ENCODE measurements at regions not wholly inside any gene's neighbourhood (a gene's known extent, or its start where the extent isn't known, plus 50 kb on each side); places are given as distances from the start of the nearest gene placed in this dataset.

- H3K4me1 ChIP-seq (ENCODE audit: low read depth, poor library complexity, severe bottlenecking) = no peaks in the 10 kb centered on the region
- no peaks in the 10 kb centered on the region for H3K79me2 ChIP-seq (ENCODE audit: insufficient read depth, low read depth)
- H3K27me3 ChIP-seq (ENCODE audit: insufficient read depth, low read depth) = no peaks in the 10 kb centered on the region
- no peak overlapping the region for H3K9ac ChIP-seq
- no peaks in the 10 kb centered on the region for H3K36me3 ChIP-seq (ENCODE audit: insufficient read depth)
- H4K20me1 ChIP-seq (ENCODE audit: insufficient read depth) = no peaks in the 10 kb centered on the region
- no peak overlapping the region for H3K4me2 ChIP-seq
- no peak overlapping the region for H3K4me3 ChIP-seq (IDR thresholded peaks at IDR 0.05; ENCODE audit: insufficient read depth, low read depth, low read length)
- no peak overlapping the region for H2AFZ ChIP-seq (ENCODE audit: low read depth)
- no peak overlapping the region for H3K27ac ChIP-seq
- TF ChIP-seq, protein P1, sequence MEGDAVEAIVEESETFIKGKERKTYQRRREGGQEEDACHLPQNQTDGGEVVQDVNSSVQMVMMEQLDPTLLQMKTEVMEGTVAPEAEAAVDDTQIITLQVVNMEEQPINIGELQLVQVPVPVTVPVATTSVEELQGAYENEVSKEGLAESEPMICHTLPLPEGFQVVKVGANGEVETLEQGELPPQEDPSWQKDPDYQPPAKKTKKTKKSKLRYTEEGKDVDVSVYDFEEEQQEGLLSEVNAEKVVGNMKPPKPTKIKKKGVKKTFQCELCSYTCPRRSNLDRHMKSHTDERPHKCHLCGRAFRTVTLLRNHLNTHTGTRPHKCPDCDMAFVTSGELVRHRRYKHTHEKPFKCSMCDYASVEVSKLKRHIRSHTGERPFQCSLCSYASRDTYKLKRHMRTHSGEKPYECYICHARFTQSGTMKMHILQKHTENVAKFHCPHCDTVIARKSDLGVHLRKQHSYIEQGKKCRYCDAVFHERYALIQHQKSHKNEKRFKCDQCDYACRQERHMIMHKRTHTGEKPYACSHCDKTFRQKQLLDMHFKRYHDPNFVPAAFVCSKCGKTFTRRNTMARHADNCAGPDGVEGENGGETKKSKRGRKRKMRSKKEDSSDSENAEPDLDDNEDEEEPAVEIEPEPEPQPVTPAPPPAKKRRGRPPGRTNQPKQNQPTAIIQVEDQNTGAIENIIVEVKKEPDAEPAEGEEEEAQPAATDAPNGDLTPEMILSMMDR (conservative IDR thresholded peaks at IDR 0.05; ENCODE audit: low read depth, low read length) = no peak
Observed at GRCh38 chr11:71140206-71140919, 112.0 kb downstream of the SHANK2 start.

DNA sequence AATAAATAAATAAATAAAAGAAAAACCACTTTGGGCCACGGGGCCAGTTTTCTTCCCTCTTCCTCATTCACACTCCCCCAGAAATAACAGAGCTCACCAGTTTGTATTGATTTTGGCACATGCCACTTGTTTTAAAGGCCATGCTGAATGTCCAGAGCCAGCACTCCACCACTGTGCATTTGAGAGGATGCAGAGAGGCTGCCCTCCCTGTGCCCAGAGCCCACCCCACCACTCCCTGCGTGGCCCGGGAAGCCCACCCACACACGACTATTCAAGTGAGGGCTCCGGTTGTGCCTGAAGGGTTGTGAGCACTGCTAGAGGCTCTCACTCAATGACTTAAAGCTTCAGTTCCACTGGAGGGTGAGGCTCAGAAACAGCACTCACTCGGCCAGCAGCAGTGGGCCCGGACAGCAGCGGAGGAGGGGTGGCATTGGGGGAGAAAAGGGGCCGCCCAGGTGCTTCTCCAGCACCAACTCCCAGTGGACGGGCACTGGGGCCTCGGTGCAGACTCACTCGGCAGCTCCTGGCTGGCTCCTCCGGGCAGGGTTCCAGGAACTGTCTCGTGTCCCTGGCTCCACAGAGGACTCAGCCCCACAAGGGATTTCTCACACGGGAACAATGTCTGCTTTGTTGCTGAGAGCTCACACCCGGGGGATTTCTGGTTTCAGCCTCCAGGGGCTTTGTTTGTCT is 112.7 kb downstream of the SHANK2 start:
- Histone ChIP-seq H3K79me2 (ENCODE audit: insufficient read depth, low read depth) (no peaks in the 10 kb centered on the region), H3K4me2 (no peak overlapping the region), H3K4me1 (ENCODE audit: low read depth, poor library complexity, severe bottlenecking) (no peaks in the 10 kb centered on the region), H4K20me1 (ENCODE audit: insufficient read depth) (no peaks in the 10 kb centered on the region), H3K4me3 (IDR thresholded peaks at IDR 0.05; ENCODE audit: insufficient read depth, low read depth, low read length) (no peak overlapping the region), H2AFZ (ENCODE audit: low read depth) (no peak overlapping the region), H3K9ac (no peak overlapping the region), H3K36me3 (ENCODE audit: insufficient read depth) (no peaks in the 10 kb centered on the region), H3K27ac (no peak overlapping the region), H3K27me3 (ENCODE audit: insufficient read depth, low read depth) (no peaks in the 10 kb centered on the region)
- TF ChIP-seq, protein P1 (conservative IDR thresholded peaks at IDR 0.05; ENCODE audit: low read depth, low read length) = no peak

DNA sequence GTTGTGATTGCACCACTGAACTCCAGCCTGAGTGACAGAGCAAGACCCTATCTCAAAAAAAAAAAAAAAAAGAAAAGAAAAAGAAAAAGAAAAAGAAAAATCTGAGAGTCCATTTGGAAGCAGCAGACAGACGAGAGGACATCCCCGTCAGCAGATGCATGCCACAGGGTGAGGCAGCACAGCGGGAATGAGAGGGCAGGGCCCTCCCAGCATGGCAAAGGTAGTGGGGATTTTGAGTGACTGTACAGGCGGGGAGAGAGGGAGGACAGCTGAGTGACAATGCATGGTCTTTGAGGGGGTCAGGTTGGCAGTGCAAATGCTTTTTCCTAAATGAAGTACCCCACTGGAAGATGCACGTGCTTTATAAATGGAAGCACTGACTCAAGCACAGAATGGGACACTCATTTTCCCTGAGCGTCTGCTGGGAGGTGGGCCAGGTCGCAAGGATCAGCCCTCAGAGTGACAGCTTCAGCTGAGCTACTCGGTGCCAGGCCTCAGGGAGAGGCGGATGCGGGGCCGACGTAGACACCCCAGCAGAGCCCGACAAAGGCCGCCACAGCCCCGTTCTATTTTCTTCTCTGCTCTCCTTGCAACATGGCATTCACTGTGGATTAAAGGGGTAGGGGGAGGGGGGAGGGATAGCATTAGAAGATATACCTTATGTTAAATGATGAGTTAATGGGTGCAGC is 113.5 kb downstream of the SHANK2 start:
- Histone ChIP-seq H3K4me2 (no peak overlapping the region), H4K20me1 (ENCODE audit: insufficient read depth) (no peaks in the 10 kb centered on the region), H3K4me3 (IDR thresholded peaks at IDR 0.05; ENCODE audit: insufficient read depth, low read depth, low read length) (no peak overlapping the region), H2AFZ (ENCODE audit: low read depth) (no peak overlapping the region), H3K27ac (no peak overlapping the region), H3K4me1 (ENCODE audit: low read depth, poor library complexity, severe bottlenecking) (no peaks in the 10 kb centered on the region), H3K79me2 (ENCODE audit: insufficient read depth, low read depth) (no peaks in the 10 kb centered on the region), H3K36me3 (ENCODE audit: insufficient read depth) (no peaks in the 10 kb centered on the region), H3K9ac (no peak overlapping the region), H3K27me3 (ENCODE audit: insufficient read depth, low read depth) (no peaks in the 10 kb centered on the region)
- TF ChIP-seq, protein P1 (conservative IDR thresholded peaks at IDR 0.05; ENCODE audit: low read depth, low read length) = no peak

- no peaks in the 10 kb centered on the region for H3K79me2 ChIP-seq (ENCODE audit: insufficient read depth, low read depth)
- no peak overlapping the region for H3K9ac ChIP-seq
- H2AFZ ChIP-seq (ENCODE audit: low read depth) = no peak overlapping the region
- H3K4me2 ChIP-seq = no peak overlapping the region
- H3K4me3 ChIP-seq (IDR thresholded peaks at IDR 0.05; ENCODE audit: insufficient read depth, low read depth, low read length) = no peak overlapping the region
- no peaks in the 10 kb centered on the region for H3K36me3 ChIP-seq (ENCODE audit: insufficient read depth)
- no peaks in the 10 kb centered on the region for H4K20me1 ChIP-seq (ENCODE audit: insufficient read depth)
- no peaks in the 10 kb centered on the region for H3K4me1 ChIP-seq (ENCODE audit: low read depth, poor library complexity, severe bottlenecking)
- H3K27ac ChIP-seq = no peak overlapping the region
- no peaks in the 10 kb centered on the region for H3K27me3 ChIP-seq (ENCODE audit: insufficient read depth, low read depth)
- TF ChIP-seq, protein P1 (conservative IDR thresholded peaks at IDR 0.05; ENCODE audit: low read depth, low read length) = no peak
Observed at GRCh38 chr11:71137376-71137775, 115.0 kb downstream of the SHANK2 start.
